ENCODE measurements at regions not wholly inside any gene's neighbourhood (a gene's known extent, or its start where the extent isn't known, plus 50 kb on each side); places are given as distances from the start of the nearest gene placed in this dataset.

DNA sequence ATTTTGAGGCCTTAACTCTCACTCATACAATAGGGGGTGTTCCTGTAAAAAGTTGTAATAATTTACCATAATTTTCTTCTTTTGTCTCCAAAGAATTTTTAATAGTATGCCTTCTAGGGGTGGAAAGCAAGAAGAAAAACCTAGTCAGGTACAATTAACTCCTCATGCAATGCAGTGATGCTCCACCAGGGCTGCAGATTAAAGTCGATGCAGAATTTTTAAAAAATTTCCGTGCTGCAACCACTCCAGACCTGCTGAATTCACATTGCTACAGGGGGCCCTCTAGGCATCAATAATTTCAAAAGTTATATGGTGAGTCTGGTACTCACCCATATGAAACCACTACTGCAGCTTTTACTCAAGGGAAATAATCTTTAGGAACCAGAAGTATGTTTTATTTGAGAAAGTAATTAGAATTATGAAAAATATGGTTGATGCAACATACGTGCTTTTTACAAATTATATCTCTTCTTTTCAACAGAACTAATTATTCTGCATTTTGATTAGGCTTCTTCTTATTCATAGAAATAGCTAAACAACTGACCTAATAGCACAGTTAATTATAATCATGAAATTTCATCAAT, 353.2 kb downstream of the BCAT1 start:
- TF ChIP-seq, protein P1, sequence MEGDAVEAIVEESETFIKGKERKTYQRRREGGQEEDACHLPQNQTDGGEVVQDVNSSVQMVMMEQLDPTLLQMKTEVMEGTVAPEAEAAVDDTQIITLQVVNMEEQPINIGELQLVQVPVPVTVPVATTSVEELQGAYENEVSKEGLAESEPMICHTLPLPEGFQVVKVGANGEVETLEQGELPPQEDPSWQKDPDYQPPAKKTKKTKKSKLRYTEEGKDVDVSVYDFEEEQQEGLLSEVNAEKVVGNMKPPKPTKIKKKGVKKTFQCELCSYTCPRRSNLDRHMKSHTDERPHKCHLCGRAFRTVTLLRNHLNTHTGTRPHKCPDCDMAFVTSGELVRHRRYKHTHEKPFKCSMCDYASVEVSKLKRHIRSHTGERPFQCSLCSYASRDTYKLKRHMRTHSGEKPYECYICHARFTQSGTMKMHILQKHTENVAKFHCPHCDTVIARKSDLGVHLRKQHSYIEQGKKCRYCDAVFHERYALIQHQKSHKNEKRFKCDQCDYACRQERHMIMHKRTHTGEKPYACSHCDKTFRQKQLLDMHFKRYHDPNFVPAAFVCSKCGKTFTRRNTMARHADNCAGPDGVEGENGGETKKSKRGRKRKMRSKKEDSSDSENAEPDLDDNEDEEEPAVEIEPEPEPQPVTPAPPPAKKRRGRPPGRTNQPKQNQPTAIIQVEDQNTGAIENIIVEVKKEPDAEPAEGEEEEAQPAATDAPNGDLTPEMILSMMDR (conservative IDR thresholded peaks at IDR 0.05; ENCODE audit: low read depth, low read length), result peak; percentile 31; the same call in 1 of the 2 replicates
- no peak for TF ChIP-seq EZH2phosphoT487 (IDR thresholded peaks at IDR 0.05; ENCODE audit: borderline replicate concordance, low read length)
- no peak for TF ChIP-seq EZH2 (IDR thresholded peaks at IDR 0.05; ENCODE audit: low read length, unreplicated experiment)

Measured in PC-3 (cell line).